ENCODE measurements at regions not wholly inside any gene's neighbourhood (a gene's known extent, or its start where the extent isn't known, plus 50 kb on each side); places are given as distances from the start of the nearest gene placed in this dataset.
"Not testable (repeated sequence)": the region's sequence is repeated elsewhere in the genome, so short reads cannot be mapped to it uniquely, and the experiment has no call there.

DNA sequence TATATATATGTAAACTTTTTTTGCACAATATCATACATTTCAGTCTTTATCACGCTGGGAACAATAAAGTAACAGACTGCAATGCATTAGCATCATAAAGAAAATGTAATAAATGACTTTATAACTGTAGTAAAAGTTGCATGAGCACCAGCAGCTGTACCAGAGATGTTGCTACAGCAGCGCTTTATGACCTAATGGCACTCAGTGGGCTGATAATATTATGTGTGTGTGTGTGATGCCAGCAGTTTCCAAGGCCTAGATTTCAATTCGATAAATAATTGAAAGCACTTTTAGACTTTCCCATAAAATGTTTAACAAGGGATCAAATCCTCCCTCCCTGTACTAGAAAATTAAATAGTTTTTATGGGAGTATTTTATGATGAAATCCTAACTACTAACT, 367.6 kb upstream of the AGA start:
- no peak for DNase-seq

DNA sequence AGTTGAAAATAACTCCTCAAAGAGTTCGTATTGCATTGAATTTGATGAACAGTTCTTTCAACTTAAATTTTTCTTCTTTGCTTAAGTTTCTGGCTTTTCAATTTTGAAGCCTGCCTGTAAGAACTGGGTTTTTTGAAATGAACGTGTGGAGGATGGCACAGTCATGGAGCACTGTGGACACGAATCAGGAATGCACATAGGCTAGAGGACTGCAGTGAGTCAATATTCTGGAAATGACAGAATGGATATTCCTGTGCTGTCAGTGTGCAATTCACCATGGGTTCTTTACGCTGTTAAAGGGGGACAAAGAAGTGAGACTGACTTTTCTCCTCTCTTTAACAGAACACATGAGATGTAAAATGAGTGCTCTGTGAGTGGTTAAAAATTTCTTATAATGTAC, 368.0 kb upstream of the AGA start:
- DNase-seq, result no peak

DNA sequence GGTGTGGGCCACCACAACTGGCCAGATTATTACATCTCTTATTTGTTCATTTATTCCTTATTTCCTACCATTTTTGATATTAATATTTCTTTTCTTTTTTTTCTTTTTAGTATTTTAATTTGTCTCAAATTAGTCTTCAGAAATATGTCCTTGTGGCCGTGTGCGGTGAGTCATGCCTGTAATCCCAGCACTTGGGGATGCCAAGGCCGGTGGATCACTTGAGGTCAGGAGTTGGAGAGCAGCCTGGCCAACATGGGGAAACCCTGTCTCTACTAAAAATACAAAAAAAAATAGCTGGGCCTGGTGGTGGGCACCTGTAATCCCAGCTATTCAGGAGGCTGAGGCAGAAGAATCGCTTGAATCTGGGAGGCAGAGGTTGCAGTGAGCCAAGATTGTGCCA, 376.2 kb upstream of the AGA start:
- DNase-seq, result not testable (repeated sequence)

DNA sequence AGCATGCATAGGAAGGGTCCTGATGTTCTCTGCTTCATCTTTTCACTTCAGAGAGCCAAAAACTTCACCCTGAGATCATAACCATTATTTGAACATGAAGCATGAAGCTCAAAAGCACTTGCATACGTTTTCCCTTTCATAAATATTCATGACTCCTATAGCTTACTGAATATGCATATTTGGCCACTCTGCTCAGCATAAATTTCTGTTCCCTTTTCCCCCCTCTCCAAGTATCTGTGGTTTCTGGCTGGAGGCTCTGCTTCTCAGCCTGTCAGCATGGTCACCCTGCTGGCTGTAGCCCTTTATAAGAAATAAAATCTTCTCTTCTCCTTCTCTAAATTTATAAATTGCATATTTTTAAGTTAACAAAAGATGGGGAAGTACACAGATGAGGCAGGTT, 384.7 kb upstream of the AGA start:
- DNase-seq, result no peak

DNA sequence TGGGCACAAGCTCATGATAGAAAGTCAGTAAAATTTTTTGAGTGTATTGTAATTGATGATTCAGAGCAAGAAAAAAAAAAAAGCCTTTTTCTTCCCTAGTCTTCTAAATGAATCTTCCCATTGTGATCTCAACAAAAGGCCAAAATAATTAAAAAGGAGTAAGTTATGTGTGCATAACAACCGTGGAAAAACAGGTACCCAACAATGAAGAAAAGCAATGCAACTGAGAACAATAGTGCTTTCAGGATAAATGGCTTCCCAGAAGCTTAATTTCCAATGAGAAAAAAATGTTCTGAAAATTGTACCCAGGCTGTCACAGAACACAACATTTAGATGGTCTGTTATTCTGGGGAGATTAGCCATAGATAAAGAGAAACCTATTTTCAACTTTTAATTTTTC, 399.0 kb upstream of the AGA start:
- DNase-seq, result no peak

DNA sequence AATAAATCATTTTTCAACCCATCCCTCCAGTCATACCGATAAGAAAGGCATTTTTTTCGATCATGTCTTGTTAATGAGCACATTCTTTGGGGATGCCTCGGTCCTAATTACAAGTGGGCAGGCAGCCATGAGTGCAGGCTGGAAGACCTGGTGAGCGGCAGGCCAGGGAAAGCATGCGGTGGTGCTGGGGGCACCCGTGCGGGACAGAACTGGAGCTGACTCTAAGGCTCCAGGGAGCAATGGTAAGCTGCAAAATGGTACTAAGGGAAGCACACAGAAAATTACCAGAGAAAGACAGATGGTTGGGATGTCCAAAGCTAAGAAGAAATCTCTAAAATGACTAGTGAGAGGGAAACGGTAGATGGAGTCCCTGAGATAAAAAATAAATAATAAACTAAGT, 411.0 kb upstream of the AGA start:
- DNase-seq, result no peak

DNA sequence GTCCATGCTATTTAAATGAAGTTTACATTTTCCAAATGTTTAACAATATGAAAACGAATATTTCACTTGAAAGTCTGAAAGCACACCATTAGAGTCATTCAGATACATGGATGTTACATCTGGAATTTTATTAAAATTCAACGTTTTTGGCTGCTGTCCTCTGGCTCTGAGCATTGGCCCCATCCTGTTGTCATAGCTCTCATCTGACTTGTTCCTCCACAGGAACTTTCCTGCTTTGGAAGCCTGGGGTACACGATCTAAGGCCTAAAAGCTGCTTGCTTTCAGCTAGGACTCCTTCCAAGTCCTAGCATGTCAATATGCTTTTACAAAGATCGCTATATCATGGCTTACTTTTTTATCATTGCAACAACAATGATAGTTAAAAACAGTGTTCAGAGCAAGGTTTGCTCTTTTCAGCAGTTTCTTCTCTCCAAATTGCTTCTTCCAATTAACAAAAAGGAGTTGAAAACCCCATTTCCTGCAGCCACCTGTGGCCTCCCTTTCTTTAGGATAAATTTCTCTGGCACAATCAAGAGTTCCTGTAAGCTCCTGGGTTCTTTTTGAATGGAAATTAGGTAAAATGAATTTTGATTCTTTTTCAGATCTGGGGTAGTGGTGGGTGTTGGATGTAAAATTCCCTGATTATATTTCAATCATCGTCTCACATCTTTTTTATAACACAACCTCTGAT, 413.4 kb upstream of the AGA start:
- DNase-seq, result no peak

DNA sequence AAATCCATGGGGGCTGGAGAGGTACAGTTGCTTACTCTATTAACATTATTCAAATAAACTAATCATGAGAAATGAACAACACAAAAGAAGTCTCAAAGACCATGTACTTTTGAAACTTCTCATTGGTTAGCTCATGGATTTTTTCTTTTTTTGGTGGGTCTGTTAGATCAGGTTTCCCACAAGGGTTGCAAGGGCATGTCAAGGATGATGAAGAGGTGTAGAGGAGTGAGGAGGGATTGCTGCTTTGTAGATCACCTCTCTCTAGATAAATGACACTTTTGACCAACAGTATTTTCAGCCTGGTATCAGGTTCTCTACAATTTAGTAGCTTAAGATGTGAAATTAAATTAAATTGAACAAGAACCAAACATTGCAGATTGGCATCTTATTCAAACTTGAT, 417.9 kb upstream of the AGA start:
- DNase-seq, result no peak

DNA sequence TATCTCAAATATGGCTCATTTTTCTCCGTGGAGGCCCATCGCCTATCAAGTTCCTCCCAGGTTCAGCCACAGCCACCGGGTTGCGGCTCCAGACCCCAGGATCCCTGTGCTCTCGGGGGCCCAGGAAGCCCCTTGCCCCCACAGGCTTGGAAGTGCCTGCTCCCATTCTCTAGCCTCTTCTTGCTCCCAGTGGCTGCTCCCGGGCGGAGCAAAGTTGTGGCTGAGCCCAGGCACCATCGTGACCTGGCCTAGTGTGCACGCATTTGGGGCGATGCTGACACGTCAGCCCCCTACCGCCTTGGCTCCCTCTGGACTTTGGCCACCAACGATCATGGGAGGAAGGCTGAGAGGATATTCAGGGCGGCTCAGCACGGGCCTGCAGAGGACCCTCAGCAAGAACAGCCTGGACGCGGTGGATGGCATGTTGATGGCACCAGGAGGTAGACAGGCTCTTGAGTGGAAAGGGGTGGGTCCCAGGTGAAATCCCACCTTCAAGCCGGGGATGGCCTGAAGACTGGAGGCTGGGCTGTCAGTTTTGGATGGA, 419.4 kb upstream of the AGA start:
- no peak for DNase-seq

DNA sequence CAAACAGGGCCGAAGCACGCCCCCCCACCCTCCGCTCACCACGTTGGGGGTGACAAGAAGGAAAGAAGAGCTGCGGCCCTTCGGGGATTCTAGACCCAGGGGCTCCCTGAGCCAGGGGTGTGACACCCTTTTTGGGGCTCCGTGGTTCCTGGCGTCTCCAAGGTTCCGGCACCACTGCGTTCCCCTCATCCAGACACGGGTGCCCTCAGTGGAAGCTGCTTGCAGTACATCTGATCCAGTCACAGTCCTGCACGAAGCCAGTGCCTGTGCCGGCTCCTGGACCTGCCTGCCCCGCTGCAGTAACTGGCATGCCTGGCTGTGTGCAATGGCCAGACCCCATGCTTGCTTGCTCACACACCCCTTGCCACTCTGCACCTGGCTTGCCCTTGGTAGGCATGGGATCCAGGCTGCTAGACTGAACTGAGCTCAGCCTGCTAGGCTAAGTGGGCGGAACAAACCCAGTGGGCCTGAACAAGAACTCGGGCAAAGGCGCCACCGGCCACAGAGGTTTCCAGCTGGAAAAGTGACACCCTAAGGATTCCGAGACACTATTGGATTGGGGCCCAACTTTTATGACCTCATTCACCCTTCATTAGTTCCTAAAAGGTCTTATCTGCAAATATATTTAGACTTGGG, 420.4 kb upstream of the AGA start:
- DNase-seq, result no peak

DNA sequence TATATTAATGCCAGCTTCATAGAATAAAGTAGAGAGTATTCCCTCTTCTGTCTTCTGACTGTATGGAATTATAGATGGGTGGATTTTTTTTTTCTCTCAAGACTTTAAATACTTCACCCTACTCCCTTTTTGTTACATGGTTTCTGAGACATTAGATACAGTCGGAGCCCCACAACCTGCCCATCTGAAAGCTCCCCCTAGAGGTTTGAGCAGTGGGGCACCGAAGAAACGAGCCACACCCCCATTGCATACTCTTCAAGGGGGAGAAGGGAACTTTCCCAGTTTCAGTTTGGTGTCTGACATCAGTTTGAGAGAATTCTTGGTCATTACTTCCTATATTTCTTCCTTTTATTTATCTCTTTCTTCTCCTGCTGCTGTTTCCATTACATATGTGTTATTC, 437.6 kb upstream of the AGA start:
- no peak for DNase-seq

DNA sequence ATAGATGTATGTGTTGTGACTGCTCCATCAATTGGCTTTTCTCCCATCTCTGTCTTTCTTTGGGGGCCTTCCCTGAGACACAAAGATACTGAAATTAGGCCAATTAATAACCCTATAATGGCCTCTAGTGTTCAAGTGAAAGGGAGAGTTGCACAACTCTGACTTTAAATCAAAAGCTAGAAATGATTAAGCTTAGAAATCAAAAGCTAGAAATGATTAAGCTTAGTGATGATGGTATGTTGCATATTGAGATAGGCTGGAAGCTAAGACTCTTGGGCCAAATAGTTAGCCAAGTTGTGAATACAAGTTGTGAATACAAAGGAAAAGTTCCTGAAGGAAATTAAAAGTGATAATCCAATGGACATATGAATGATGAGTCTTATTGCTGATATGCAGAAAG, 452.9 kb upstream of the AGA start:
- DNase-seq, result no peak

DNA sequence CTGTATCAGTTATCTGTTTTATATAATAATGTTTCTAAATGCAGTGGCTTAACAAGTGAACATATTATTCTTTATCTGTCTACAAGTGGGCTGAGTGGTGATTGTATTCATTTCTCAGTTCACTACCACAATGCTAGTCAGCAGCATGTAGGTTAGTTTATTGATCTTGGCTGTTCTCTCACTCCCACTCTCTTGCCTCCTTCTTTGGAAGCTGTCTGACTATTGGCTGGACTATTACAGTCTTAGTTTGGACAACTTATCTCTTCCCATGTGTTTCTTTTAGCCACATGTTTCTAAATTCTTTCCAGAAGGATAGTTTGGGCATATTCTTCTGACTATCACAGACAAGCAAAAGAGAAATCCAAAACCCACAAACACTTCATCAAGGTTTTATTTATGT, 459.5 kb upstream of the AGA start:
- DNase-seq, result no peak

DNA sequence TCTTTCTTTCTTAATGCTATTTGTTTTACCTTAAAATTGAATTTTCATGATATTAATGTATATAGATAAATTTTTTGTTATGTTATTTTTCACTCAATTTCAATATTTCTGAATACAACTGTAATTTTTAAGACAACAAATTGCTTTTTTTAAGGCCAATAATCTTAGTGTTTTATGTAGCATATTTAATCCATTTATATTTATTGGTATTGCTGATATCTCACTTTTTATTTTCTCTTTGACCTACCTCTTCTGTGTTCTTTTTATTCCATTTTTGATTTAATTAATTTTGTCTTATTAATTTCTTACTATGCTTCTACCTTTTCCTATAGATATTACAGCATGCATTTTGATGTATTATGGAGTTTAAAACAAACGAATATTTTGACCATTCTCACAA, 460.1 kb upstream of the AGA start:
- no peak for DNase-seq

DNA sequence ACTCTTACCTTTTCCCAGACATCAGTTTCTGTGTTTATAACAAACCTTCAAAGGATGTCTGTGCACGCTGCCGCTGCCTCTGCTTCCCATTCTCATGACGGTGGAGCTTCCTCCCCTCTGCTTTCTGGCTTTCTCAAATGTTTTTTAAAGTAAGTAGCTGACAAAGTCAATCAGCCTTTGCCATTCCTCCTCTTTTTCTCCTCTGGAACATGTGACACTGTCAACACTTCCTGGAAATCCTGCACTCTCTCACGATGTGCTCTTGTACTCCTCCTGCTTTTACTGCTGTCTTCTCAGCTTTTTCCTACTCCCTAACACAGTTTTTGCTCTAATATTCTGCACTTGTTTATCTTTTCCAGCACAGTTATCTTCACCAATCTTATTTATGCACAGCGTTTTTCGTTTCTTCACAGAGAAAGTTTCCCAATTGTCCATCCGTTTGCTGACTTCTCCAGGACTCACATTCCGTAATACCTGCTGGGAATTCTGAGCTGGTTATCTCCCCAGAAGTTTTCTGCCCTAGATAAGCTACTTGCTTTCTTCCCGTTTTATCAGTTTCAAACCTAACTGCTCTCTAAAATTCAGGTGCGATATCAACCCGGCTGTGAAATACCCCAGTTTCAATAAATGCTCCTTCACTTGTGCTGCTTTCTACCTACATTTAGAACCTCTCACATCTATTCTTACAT, 465.6 kb upstream of the AGA start:
- no peak for DNase-seq

DNA sequence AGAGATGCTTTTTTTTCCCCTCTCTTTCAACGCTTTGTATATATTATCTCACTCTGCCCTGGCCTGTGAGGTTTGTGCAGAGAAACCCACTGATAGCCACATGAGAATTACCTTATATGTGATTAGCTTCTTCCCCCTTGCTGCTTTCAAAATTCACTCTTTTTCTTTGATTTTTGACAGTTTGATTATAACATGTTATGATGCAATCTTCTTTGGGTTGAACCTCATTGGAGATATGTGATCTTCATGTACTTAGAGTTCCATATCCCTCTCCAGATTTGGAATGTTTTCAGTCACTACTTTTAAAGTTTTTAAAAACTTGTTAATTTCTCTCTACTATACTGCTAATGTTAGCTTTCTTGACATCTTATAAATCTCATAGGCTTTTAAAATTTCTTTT, 479.5 kb upstream of the AGA start:
- no peak for DNase-seq

DNA sequence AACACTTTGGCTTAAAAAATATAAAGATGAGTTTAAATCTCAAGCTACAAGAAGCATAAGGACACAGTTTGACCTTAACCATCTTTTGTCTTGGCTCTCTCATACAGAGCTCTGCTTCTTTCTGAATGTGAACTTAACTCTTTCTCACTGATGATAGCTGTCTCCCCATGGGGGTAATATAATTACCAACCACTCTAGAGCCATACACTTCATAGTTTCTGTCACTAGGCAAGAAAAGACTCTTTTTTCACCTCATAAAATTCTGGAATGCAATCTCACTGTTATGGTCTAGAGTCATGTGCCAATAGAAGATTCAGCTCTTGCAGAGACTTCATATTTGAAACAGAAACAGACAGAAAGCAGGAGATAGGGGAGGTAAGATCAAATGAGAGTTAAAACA, 481.7 kb upstream of the AGA start:
- DNase-seq, result no peak

DNA sequence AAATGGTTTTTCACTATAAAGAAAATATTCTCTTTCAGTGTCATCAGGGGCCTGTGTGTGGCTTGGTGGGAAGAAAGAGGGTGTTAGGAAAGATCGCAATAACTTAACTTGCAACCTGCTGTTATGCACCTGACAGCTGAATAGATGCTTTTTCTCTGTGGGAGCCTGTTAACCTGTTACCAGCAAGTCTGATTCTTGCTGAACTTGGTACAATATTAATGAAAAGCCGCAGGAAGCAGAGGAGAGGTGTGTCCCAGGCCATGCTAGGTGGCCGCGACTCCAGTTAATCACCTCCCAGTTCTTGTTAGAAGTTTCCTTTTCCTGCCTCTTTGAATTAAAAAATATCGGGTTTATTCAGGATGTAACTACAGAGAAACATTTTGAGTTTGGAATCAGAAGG, 494.8 kb upstream of the AGA start:
- no peak for DNase-seq

DNA sequence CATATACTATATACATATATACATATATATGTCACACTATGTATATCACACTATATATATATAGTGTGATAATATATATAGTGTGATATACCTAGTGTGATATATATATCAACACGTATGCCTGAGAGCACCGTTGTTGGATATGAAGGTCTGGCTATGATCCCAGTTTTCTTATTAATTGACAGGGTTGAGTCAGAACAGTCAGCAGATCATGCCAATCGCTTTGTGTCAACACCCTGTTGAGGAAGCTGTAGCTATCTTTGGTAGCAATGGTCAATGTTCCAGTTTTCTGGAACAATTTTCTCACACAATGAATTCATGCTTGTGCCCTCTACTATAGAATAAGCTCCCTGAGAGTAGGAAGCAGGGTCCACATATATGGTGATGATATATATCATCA, 496.0 kb upstream of the AGA start:
- no peak for DNase-seq

DNA sequence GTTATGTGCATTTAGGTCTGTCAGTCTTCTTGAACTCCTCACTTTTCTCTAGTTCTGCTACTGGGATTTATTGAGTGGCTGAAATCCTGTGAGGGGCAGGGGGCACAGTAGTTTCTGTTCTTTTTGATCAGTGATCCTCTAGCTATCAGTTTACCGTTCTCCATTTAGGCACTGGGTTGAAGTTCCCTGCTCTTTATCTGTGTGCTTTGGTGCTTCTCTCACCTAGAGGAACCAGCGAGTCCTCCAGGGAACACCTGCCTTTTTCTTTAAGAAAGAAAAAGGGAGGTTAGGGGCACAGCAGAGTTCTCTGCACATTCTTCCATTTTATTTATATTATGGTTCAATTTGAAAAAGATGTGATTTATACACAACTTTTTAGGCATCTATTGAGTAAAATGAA, 503.0 kb upstream of the AGA start:
- DNase-seq, result no peak

DNA sequence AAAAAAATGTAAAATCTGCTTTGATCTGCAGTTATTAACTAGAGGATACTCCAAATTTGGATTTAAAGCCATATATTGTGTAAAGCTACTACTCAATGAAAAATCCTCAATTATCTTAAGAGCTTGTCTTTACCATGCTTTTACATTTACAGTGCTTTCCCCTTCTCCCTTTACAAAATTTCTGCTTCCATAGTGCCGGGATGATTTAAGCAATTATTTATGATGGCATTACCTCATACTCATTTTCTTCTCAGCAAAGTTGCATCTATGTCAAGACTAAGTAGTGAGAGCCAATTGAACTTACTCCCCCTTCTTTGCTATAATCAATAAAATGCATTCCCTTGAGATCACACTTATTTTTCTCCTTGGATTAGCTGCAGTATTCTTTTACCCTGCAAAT, 505.4 kb upstream of the AGA start:
- no peak for DNase-seq

DNA sequence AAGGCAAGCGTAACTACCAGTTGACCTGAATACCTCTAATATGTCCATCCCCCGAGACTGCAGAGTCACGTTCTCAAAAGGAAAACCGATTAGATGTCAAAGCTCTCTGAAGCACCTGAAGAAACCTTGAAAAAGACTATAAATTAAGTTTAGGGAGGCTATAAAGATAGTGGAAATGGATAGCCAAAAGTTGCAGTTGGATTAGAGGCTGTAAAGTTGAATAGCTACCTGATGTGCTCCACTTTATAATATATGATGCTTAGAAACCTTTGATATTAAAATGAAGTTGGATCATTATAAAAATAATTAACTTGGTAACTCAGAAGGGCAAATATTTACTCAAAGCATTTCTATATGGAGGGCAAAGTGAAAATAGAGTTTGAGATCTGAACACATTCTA, 506.6 kb upstream of the AGA start:
- no peak for DNase-seq

DNA sequence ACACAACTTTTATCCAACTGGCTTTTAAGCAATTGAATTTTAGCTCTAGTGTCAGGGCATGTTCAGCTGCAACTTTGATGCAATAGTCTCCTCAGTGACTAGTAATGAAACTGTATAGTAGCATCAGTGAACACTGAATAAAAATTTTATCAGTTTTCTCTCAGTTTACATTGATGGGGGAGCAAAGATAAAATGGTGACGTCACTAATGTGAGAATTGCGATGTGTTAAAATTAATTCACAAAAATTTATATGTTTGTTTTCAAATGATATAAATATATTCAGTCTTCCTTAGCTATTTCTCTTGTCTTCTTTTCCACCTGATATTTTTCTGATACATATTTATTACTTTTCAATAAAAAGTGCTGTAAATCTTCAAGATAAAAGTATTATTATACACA, 508.8 kb upstream of the AGA start:
- DNase-seq, result no peak

DNA sequence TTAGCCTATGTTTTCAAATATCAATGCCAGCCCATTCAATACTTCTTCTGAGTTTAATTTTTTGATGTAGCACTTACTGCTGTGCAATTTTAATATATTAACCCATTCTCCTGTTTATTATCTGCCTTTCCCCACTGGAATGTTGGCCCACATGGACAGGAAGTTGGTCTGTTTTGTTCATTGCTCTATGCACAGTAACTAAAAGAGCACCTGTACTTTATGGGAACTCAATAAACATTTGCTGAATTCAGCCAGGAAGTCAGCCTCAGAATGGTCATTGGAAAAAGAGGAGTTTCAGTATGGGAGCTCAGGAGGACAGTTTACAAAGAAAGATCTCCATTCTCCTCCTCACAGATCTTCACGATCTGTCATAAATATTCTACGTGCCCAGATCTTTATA, 510.5 kb upstream of the AGA start:
- no peak for DNase-seq
